CMK (cell line): ENCODE measurements at regions not wholly inside any gene's neighbourhood (a gene's known extent, or its start where the extent isn't known, plus 50 kb on each side); places are given as distances from the start of the nearest gene placed in this dataset.

Experiments used
- DNase-seq: peaks from one replicate; pipeline ENCODE4 v3.0.0-alpha.2; 2010; ENCODE audit warnings: low read depth

DNA sequence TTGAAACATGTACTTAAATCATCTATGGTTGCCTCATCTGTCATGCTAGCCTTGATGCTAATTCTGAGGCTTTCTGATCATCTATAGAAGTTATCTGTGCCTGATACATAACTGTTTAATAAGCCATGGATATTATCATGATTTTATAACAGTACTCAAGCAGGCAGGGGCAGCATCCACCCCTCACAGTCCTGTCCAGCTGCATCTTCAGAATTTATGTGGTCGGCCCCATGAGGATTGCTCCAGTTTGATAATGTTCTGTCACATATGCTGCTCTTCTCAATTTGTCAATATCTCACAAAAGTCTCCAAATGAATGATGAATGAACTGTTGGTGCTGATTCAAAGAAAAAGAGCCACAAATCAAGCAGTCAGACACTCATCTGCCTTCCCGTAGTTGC is 335.1 kb upstream of the POM121L12 start:
- DNase-seq: no peak

DNA sequence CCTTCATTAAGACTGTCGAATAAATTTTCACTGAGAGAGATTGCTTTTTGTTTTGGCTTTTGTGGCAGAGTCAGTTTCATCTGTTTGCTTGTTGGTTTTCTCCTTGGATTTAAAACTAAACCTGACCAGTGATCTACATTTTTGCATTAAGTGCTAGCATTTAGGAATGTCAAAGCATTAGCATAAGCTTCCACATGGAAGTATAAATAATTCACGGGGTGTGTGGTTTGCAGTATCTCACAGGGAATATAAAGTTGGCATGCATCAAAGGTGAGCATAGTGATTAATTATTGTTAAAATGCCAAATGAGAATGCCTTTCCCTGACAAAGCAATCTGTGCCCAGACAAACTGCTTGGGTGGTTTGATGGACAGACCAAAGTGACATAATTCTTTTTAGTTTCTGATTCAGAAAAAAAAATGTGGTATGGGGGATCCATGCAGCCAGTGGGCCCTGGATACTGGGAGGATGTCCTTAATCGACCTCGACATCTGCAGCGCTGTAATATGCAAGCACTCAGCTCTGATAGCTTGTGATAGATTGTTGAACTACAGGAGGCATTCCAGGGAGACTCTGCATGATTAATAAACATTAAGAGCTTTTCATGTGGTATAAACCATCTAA is 339.3 kb upstream of the POM121L12 start:
- DNase-seq: no peak

DNA sequence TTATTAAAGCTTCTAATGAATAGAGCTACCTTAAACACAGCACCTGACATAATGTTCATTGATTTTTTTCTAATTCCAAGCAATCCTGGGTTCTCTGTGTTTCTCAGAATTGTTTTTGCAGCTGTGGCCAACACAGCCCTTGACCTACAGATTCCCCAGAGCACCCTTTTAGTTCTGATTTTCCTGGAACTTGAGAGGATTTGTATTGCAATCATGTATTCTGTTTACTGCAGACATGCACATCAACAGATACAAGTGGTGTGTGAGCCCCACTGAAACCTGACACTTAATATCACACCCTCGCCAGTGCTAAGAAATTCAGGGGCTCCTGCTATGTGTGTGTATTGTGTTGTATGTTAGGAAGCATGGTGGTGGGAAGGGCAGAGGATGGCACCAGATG is 344.2 kb upstream of the POM121L12 start:
- DNase-seq: no peak

DNA sequence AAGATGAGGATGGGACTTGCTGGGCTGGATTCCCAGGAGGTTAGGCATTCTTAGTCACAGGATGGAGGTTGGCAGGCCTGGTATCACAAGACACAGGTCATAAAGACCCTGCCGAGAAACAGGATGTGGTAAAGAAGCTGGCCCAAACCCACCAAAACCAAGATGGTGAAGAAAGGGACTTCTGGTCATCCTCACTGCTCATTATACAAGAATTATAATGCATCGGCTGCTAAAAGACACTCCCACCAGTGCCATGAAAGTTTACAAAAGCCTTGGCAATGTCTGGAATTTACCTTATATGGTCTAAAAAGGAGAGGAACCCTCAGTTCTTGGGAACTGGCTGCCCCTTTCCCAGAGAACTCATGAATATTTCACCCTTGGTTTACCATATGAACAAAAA is 345.5 kb upstream of the POM121L12 start:
- DNase-seq: no peak

DNA sequence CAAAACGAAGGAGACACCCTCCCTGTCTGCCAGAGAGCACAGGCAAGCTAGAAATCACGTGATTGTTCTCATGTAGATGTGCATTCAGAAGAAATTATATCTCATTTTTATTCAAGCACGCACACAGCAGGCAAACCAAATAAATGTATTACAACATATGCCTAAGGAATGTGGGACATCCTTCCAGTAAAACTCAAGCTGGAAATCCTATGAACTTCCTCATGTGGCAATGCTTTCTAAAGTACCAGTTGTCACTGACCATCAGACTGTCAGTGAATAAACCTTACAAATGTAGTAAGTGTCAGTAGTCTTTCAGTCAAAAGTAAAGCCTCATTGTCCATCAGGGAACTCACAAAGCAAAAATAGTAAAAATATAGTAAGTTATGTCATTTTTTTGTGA is 350.1 kb upstream of the POM121L12 start:
- no peak for DNase-seq

DNA sequence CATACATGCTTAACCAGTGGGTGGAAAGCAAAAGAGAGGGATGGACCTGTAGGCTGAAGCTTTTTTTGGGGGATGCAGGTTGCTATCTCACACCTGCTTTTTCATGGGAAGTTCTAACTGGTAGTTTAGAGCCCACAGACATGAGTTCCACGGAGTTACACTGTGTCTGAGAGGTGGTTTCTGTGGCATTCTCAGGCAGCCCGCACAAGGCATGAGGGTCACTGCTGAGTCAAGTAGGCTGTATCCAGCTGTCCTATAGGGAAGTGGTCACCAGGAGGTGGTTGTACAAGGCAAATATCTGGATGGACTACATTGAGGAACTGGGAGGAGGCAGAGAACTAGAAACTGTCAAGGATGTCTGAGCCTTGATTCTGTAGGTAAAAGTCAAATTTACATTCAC is 351.0 kb upstream of the POM121L12 start:
- no peak for DNase-seq

DNA sequence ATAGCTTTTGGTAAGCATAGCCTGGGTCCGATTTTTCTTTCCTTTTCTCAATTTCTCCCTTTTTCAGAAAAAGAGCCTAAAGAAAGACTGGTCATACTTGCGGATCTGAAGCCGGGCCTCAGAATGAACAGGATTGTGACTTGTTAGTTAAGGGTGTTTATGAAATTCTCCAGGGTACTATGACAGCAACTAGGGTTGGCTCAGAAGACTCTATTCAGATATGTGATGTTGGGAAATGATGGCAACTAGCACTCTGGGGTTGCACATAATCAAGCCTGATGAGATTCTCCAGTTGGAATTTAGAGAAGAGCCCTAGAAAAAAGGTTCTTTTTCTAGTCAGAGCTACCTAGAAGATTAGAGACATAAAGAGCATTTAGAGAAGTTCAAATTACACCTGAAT is 352.4 kb upstream of the POM121L12 start:
- no peak for DNase-seq

DNA sequence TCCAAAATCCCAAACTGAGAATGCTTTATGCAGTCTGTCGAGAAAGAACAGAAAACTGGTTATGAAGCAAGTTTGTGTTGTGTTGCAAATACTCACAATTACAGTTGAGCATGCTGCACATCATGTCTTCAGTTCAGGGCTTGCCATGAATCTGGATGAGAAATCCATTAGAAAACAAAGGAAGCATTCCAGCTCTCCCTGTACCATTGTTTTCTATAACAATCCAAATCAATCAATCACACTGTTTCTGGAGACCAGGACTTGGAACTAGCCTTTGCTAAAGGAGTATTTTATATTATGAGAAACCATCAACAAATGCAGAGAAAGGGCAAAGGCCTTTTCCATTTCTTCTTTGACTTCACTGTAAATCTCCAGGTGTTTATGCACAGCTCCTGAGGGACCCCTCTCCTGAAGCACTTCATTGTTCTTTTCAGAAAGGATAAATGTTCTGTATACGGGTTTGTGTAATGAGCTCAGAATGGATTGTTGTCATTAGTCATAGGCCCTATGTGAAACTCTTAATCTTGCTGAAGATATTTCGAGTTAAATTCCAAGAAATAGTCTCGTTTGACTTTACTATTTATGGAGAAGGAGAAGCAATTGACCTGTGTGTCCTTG is 364.7 kb upstream of the POM121L12 start:
- DNase-seq: no peak

DNA sequence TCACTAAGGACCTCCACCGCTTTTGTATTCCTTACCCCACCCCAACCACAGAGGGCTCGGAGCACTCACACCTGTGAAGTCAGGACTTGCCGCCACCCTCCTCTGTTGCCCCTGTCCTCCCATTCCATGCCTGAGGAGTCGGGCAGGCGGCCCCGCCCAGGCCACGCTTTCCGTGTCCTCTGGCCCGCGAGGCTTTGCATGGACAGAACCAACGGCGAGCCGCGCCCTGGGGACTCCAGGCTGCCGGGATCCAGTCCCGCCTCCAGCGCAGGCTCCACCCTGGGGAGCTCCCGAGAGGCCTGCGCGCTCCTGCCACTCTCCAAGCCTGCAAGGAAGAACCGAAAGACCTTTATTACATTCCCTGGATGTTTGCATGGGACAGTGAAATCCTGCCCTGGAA is 366.4 kb upstream of the POM121L12 start:
- no peak for DNase-seq

DNA sequence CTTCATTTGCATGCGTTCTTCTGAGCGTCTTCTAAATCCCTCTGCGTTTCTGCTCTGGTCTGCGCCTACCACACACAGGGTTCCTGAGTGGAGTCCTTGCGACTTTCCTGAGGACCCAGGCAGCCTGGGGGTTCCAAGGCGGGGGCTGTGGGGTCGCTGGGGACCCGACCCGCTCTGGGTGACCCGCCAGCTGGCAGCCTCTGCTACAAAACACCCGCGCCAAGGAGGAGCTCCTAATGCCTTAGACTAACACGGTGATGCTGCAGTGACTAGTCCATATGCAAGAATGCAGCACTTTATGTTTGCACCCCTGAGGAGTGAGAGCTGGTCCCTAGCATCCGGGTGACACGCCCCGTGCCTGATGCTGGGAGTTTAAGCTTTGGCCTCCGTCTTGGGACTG is 367.0 kb upstream of the POM121L12 start:
- no peak for DNase-seq

DNA sequence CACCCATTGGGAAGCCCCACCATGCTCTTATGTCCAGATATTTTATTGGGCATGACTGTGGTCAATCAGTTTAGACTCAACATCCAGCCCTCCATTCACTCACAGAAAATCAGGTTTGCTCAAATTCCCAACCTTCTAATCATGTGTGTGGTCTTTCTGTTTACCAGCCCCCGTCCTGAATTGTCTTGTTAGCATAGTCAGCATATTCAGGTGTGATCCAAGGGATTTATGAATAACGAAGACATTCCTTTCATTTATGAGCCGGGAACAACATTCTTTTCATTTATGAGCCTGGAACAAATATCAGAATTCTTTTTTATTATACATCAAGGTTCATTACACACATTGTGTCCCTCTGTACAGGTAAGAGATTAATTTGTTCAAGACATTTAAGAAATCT is 376.3 kb upstream of the POM121L12 start:
- DNase-seq: no peak

DNA sequence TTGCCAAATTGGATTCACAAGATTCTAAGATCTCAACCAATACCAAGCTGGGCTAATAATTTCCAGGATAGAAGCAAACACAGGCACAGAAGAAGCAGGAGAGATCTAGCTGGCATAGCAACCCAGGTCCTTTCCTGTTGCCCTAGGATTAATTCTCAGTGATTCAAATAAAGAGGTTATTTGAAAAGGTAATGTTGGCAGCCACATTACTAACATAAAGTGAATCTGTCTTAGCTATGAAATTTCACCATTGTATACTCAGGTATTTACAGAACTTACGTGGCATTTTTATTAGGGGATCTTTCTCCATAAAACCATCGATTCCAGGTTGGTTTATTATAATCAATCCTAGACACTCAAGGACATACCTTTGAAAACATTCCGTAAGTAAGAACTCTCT is 379.3 kb upstream of the POM121L12 start:
- no peak for DNase-seq

DNA sequence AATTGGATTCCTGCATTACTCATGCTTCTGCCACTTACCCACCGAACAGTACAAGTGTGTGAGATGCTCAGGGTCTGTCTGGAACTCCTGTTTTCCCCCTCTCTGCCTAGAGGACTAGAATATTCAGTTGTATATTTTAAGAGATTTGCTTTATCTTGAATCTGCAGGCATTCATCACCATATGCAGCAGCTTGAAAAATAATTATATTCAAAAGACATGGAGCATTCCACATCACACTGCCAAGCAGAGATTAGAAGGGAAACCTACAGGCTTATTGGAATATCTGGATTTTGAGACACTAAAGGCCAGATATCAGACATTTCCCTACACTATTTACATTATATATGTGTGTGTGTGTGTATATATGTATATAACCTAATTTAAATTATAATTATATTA is 382.8 kb upstream of the POM121L12 start:
- DNase-seq: no peak

DNA sequence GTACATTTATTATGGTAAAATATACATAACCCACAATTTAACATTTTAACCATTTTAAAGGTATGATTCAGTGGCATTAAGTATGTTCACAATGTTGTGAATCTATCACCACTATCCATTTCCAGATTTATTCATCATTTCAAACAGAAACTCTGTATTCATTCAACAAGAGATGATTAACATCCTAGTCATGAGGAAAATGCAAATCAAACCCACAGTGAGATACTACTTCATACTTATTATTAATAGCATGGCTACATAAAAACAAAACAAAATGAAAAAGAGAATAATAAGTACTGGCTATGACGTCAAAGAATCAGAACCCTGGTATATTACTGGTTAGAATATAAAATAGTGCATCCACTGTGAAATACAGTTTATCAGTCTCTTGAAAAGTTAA is 386.6 kb upstream of the POM121L12 start:
- DNase-seq: no peak

DNA sequence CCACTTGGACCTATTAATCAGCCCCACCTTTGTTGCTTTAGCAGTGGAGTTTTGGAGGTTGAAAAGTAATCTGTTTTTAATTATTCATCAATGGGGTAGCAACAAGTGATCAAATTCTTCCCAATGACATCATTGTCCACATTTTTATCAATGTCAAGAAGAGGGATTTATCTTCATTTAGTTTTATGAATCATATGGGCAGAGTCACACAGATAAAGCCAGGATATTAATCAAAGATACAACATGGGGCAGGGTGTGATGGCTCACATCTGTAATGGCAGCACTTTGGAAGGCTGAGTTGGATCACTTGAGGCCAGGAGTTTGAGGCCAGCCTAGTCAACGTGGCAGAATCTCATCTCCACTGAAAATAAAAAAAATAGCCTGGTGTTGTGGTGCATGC is 388.4 kb upstream of the POM121L12 start:
- DNase-seq: no peak

DNA sequence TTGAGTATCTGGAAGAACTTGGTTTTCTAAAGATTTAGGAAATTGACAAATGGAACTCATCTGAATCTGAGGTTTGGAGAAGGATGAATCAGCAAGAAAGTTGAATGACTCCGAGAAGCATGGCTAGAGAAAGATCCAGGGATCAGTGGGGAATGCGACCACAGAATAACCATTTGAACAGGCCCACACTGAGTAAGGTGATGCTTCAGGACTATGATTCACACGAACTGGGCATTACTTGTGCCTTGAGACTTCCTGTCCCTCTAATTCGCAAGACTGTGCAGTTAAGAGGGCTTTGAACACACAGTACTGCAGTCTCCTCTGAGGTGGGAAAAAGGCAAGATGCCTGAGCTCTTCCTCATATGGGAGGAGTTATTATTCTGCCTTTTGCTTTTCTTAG is 395.5 kb upstream of the POM121L12 start:
- no peak for DNase-seq

DNA sequence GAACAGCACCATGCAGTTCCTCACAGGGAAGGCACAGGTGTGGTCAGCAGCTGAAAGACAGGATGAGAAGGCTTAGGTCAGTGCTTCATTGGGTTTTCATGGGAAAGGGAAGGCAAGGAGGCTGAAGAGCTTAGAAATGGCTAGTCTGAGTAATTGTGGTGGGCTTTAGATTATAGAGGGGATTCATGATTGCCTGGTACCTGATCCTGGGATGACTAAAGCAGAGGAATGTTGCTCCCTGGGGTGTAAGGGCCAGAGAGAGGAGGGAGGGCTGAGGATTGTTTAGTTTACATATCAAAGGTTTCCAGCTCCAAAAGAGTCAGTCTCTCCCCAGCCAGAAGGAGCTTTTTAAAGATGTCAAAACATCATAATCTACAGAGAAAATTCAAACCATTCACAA is 396.3 kb upstream of the POM121L12 start:
- no peak for DNase-seq

DNA sequence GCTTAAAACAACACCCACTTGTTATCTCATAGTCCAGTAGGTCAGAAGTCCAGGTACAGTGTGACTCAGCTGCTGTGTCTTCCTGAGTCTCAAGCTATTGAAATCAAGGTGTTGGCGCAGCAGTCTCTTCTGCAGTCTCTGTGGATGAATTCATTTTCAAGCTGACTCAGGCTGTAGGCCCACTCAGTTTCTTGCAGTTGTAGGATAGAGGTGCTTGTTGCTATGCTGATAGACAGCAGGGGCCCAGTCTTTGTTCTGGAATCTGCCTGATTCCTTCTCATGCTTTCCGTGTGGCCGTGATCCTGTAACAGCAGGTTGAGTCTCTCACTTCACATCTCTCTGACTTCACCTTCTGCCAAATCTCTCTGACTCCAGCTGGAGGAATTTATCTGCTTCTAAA is 400.4 kb upstream of the POM121L12 start:
- no peak for DNase-seq

DNA sequence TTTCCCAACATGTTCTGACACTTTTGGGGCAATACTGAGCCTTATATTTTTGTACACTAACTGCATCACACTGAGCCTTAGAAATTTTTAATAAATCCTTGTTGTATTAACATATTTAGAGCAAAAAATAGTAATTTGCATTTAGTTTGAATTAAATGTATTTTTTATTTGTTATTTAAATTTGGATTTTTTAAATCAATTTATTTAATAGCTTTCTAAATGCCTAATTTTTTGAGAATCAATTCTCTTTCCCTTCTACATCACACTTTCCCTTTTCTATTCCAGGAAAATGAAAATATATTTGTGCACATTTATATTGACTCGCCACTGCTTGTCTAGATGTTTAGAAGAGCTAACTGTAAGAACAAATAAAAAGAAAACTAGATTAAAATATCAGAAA is 414.6 kb upstream of the POM121L12 start:
- DNase-seq: no peak

DNA sequence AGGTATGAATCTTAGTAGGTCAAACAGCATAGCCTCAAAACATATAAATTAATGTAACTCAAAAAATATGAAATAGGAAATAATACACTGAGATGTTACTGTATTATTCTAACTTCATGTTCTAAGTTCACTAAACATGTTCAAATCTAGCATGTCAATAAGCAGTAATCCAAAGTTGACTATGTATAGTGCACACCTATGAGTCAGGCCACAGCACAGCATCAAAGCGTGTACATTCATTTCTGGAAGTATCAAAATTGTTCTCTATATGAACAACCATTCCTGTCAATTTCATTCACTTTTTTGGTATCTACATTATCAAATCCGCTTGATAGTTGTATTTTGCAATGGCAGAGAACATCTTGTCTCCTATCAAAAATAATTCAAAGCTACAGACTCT is 418.9 kb upstream of the POM121L12 start:
- no peak for DNase-seq

DNA sequence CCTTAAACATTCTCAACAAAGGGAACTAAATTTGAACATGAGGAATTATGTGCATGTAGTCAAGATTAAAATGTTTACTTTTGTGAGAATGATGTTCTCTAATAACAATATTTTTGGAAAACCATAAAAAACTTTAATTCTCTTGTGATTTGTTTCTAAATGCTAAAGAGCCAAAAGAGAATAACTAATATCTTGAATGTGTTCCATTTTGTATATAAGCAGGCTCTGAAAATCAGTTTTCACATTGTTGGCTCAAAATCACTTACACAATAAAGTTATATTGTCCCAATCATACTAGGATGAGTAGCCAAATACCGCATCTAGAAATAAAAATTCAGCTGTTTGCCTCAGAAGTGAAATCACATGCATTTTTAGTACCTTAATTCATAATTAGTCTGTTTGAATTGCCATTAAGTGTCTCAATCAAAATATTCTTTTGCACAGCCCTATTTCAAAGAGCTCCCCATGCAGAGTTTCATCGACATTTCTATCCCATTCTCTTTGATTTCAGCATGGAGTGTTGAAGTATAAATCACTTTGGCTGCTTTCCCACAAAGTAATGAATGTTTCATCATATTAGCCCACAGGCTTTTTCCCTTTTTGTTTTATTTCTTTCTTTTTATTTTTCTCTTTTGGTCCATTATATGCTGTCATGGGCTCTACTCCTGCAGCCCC is 420.3 kb upstream of the POM121L12 start:
- no peak for DNase-seq

DNA sequence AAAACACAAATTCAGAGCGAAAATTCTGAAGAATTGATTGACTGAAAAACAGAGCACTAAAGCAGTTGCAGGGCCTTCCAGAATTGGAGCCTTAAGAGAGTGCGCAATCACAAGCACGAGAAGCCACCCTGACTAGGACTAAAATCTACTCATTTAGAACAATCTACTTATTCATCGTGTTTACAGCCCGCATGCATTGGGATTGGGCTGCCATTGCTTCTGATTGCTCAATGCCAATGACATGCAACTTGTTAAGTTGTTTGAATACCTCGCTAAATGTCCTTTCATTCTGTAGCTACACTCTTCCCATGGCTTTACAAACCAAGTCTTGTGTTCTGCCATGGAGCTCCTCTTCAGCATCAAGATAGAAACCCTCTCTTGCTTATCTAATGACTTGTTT is 425.9 kb upstream of the POM121L12 start:
- no peak for DNase-seq

DNA sequence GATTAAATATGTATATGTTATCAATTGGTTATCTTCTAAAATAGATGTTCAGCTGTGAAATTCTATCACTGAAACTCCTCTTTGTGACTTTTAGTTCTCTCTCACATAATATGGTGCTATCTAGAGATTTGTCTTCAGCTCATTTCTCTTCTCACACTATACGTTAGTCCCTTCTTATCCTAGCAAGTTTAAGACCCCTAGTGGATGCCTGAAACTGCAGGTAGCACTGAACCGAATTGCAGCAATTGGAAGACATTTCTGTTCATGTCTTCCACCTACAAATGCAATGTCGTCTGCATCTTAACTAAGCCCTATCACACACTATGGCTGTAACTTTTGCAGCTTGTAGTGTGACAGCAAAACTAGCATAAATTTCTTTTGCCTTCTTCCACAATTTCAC is 442.7 kb upstream of the POM121L12 start:
- no peak for DNase-seq

DNA sequence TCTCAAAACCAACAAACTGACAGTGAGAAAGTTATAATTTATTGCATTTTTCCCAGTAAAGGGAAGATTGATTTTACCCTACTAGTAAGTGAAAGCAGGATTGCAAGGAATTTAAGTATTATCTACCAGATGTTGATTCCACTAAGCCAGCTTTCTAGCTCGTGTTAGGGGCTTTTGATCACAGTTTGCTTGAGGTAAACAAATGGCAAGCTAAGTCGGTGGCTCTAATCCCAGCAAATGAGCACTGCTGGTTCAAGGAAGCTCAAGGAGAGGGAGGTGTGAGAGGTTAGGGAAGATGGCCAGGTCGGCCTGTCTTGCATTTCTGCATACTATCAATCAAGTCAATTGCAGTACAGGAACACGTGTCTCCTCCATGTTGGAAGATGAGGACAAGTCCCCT is 448.7 kb upstream of the POM121L12 start:
- no peak for DNase-seq
